GM19468 (cell line): ENCODE measurements at regions not wholly inside any gene's neighbourhood (a gene's known extent, or its start where the extent isn't known, plus 50 kb on each side); places are given as distances from the start of the nearest gene placed in this dataset.
A peak's percentile ranks its signal among the peaks of the same experiment; 100 is the strongest.

Experiments
- ATAC-seq: cut with Tn5 transposase; IDR thresholded peaks from one replicate; pipeline ENCODE4 v1.9.1; 2021; ENCODE audit warnings: mild to moderate bottlenecking, moderate library complexity, moderate number of reproducible peaks; ENCODE audit not compliant: unreplicated experiment; ENCODE audit errors: extremely low read depth

- ATAC-seq: no peak
These were observed 385.8 kb downstream of the GALR1 start for GRCh38 chr18:77635451-77635850.

- ATAC-seq: no peak
These were observed 386.2 kb downstream of the GALR1 start for GRCh38 chr18:77635858-77636257.

- no peak for ATAC-seq
These were observed 395.7 kb downstream of the GALR1 start for GRCh38 chr18:77645170-77645872.

GRCh38 chr18:77647472-77647871 is 397.8 kb downstream of the GALR1 start:
- ATAC-seq: no peak

- ATAC-seq: no peak
These were observed 398.8 kb downstream of the GALR1 start for GRCh38 chr18:77648411-77648810.

GRCh38 chr18:77650799-77651385 is 401.2 kb downstream of the GALR1 start:
- ATAC-seq: peak; percentile 75

GRCh38 chr18:77651441-77651840 is 401.8 kb downstream of the GALR1 start:
- ATAC-seq: no peak

GRCh38 chr18:77653792-77654191 is 404.1 kb downstream of the GALR1 start:
- ATAC-seq: no peak

- ATAC-seq: no peak
These were observed 404.7 kb downstream of the GALR1 start for GRCh38 chr18:77654302-77654701.

GRCh38 chr18:77657651-77658298 is 408.1 kb downstream of the GALR1 start:
- no peak for ATAC-seq

GRCh38 chr18:77658299-77658662 is 408.6 kb downstream of the GALR1 start:
- ATAC-seq: no peak

- ATAC-seq: no peak
These were observed 409.3 kb downstream of the GALR1 start for GRCh38 chr18:77658751-77659448.

GRCh38 chr18:77666613-77667012 is 417.0 kb downstream of the GALR1 start:
- ATAC-seq: no peak

- no peak for ATAC-seq
These were observed 418.6 kb downstream of the GALR1 start for GRCh38 chr18:77668219-77668618.

GRCh38 chr18:77669331-77669730 is 419.7 kb downstream of the GALR1 start:
- no peak for ATAC-seq

- no peak for ATAC-seq
These were observed 422.0 kb downstream of the GALR1 start for GRCh38 chr18:77671456-77672167.

GRCh38 chr18:77676910-77677309 is 427.3 kb downstream of the GALR1 start:
- ATAC-seq: no peak

- ATAC-seq: no peak
These were observed 427.9 kb downstream of the GALR1 start for GRCh38 chr18:77677536-77677935.

GRCh38 chr18:77679869-77680268 is 430.2 kb downstream of the GALR1 start:
- ATAC-seq: no peak

- no peak for ATAC-seq
These were observed 450.4 kb downstream of the GALR1 start for GRCh38 chr18:77700051-77700450.
